Liver (tissue), 7 donors: ENCODE measurements at regions not wholly inside any gene's neighbourhood (a gene's known extent, or its start where the extent isn't known, plus 50 kb on each side); places are given as distances from the start of the nearest gene placed in this dataset.

ENCODE experiments used
- DNase-seq: peaks from one replicate; pipeline ENCODE4 v3.0.0-alpha.2; 2017; ENCODE audit warnings: low spot score
- H3K27ac ChIP-seq, 2 donors: one replicate each; pipeline ENCODE4 v1.7.0; 2013; ENCODE audit warnings: inconsistent platforms in 2 of 2, low read length in 2 of 2, control low read depth in 1 of 2, low read depth in 1 of 2, mild to moderate bottlenecking in 1 of 2
- H3K27me3 ChIP-seq, 4 donors: one replicate each; pipeline versions ENCODE4 v1.6.1 to v1.7.0; 2013; ENCODE audit warnings: low read length in 3 of 4, inconsistent platforms in 1 of 4, mild to moderate bottlenecking in 1 of 4, moderate library complexity in 1 of 4; ENCODE audit not compliant: control insufficient read depth in 4 of 4, insufficient read depth in 4 of 4
- H3K36me3 ChIP-seq, 4 donors: one replicate each; pipeline versions ENCODE4 v1.6.1 to v1.7.0; 2013; ENCODE audit warnings: low read length in 3 of 4, mild to moderate bottlenecking in 3 of 4, low read depth in 1 of 4, moderate library complexity in 1 of 4; ENCODE audit not compliant: control insufficient read depth in 4 of 4, insufficient read depth in 3 of 4
- H3K4me1 ChIP-seq, 4 donors: one replicate each; pipeline versions ENCODE4 v1.6.1 to v1.7.0; 2013; ENCODE audit warnings: low read length in 3 of 4, mild to moderate bottlenecking in 3 of 4, moderate library complexity in 1 of 4; ENCODE audit not compliant: control insufficient read depth in 4 of 4, insufficient read depth in 4 of 4
- H3K4me3 ChIP-seq, 3 donors: one replicate each; pipeline versions ENCODE4 v1.6.1 to v1.7.0; 2013; ENCODE audit warnings: low read length in 3 of 3, control low read depth in 1 of 3, low read depth in 1 of 3, mild to moderate bottlenecking in 1 of 3
- H3K9ac ChIP-seq, 2 donors: one replicate each; pipeline ENCODE4 v1.7.0; 2013; ENCODE audit warnings: low read length in 2 of 2, mild to moderate bottlenecking in 2 of 2, moderate library complexity in 2 of 2, control low read depth in 1 of 2, low read depth in 1 of 2
- H3K9me3 ChIP-seq, 4 donors: one replicate each; pipeline versions ENCODE4 v1.6.1 to v1.7.0; 2013; ENCODE audit warnings: low read length in 3 of 4; ENCODE audit not compliant: control insufficient read depth in 4 of 4
- ATF3 ChIP-seq: IDR thresholded peaks from 2 replicates; pipeline ENCODE4 v1.6.1; 2016; ENCODE audit warnings: antibody characterized with exemption
- CTCF ChIP-seq: fragments of 150-350 bp; IDR thresholded peaks from 2 replicates; pipeline ENCODE4 v1.5.1; 2017; ENCODE audit warnings: improper control_type of control experiment, low read depth, low read length; ENCODE audit not compliant: missing input control
- EGR1 ChIP-seq, 2 donors: IDR thresholded peaks; 2 replicates each; pipeline ENCODE4 v1.6.1; 2016 to 2018; ENCODE audit warnings: antibody characterized with exemption in 2 of 2, low read depth in 2 of 2
- FOXA1 ChIP-seq: IDR thresholded peaks from 2 replicates; pipeline ENCODE4 v1.6.1; 2016; ENCODE audit warnings: antibody characterized with exemption
- FOXA2 ChIP-seq: IDR thresholded peaks from 2 replicates; pipeline ENCODE4 v1.6.1; 2016; ENCODE audit warnings: antibody characterized with exemption
- GABPA ChIP-seq, 2 donors: IDR thresholded peaks in 1 of 2; conservative IDR thresholded peaks in 1 of 2; 2 replicates each; pipeline ENCODE4 v1.6.1; 2016; ENCODE audit warnings: antibody characterized with exemption in 2 of 2, mild to moderate bottlenecking in 1 of 2, moderate library complexity in 1 of 2
- HNF4A ChIP-seq, 2 donors: conservative IDR thresholded peaks; 2 replicates each; pipeline ENCODE4 v1.6.1; 2016; ENCODE audit warnings: antibody characterized with exemption in 2 of 2, mild to moderate bottlenecking in 2 of 2
- HNF4G ChIP-seq: IDR thresholded peaks from 2 replicates; pipeline ENCODE4 v1.6.1; 2016; ENCODE audit warnings: antibody characterized with exemption
- JUND ChIP-seq, 2 donors: IDR thresholded peaks; 2 replicates each; pipeline ENCODE4 v1.6.1; 2016; ENCODE audit warnings: antibody characterized with exemption in 2 of 2
- MAX ChIP-seq: IDR thresholded peaks from 2 replicates; pipeline ENCODE4 v1.6.1; 2016; ENCODE audit warnings: antibody characterized with exemption
- NR2F2 ChIP-seq: IDR thresholded peaks from 2 replicates; pipeline ENCODE4 v1.6.1; 2016; ENCODE audit warnings: antibody characterized with exemption
- RAD21 ChIP-seq, 2 donors: IDR thresholded peaks; 2 replicates each; pipeline ENCODE4 v1.6.1; 2016; ENCODE audit warnings: antibody characterized with exemption in 2 of 2, mild to moderate bottlenecking in 2 of 2
- REST ChIP-seq: IDR thresholded peaks from 2 replicates; pipeline ENCODE4 v1.6.1; 2016; ENCODE audit warnings: antibody characterized with exemption, mild to moderate bottlenecking
- RXRA ChIP-seq, 2 donors: IDR thresholded peaks; 2 replicates each; pipeline ENCODE4 v1.6.1; 2017 to 2018; ENCODE audit warnings: antibody characterized with exemption in 2 of 2, mild to moderate bottlenecking in 1 of 2
- SP1 ChIP-seq: IDR thresholded peaks from 2 replicates; pipeline ENCODE4 v1.6.1; 2018; ENCODE audit warnings: antibody characterized with exemption, mild to moderate bottlenecking
- TAF1 ChIP-seq: conservative IDR thresholded peaks from 2 replicates; pipeline ENCODE4 v1.6.1; 2016; ENCODE audit warnings: antibody characterized with exemption, mild to moderate bottlenecking
- YY1 ChIP-seq: IDR thresholded peaks from 2 replicates; pipeline ENCODE4 v1.6.1; 2016; ENCODE audit warnings: antibody characterized with exemption, mild to moderate bottlenecking
- ZBTB33 ChIP-seq: IDR thresholded peaks from 2 replicates; pipeline ENCODE4 v1.6.1; 2016; ENCODE audit warnings: antibody characterized with exemption
- donor health status: healthy.
- donor health status: healthy.
- donor health status: healthy.
- donor health status: healthy.

DNA sequence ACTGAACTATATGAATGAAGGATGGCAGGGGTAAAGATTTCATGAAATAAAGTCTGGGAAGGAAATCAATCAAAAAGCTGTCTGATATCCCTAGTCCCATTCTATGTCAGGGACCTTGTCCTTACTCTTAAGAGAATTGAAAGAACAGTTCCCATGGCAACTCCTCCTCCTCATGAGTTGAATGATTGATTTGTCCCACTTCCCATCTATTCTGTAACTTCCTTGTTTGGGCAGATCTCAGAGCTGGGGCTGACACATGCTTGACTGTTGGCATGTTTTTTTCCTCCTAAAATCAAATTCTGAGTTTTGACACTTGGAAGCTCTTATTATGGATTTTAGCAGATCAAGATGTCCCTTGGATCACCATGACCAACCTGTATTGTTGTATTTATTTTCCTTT is 1138.6 kb upstream of the CDH8 start:
- H3K27ac ChIP-seq: no peak overlapping the region
- no peaks in the 10 kb centered on the region for H3K4me1 ChIP-seq
- no peak for TF ChIP-seq ZBTB33
- TF ChIP-seq REST: no peak
- TF ChIP-seq EGR1 (IDR thresholded peaks at IDR 0.05; ENCODE audit: low read depth in 2 of 2): no peak
- TF ChIP-seq SP1: no peak
- no peak for TF ChIP-seq HNF4A (conservative IDR thresholded peaks at IDR 0.05)
- no peak for TF ChIP-seq NR2F2
- TF ChIP-seq TAF1: no peak
- no peak for TF ChIP-seq HNF4G
- no peak for TF ChIP-seq JUND (IDR thresholded peaks at IDR 0.05)
- no peak for TF ChIP-seq MAX
- no peak for TF ChIP-seq FOXA1
- no peak for TF ChIP-seq GABPA (IDR thresholded peaks at IDR 0.05 in 1 of 2, conservative IDR thresholded peaks at IDR 0.05 in 1 of 2)
- no peak for TF ChIP-seq YY1
- H3K9me3 ChIP-seq: peaks cover 0 to 2% (median 0%) of the 10 kb centered on the region in 4 donors
- no peak for DNase-seq
- no peak overlapping the region for H3K4me3 ChIP-seq
- no peaks in the 10 kb centered on the region for H3K27me3 ChIP-seq
- H3K9ac ChIP-seq: no peak overlapping the region
- H3K36me3 ChIP-seq: no peaks in the 10 kb centered on the region

- TF ChIP-seq EGR1 (IDR thresholded peaks at IDR 0.05; ENCODE audit: low read depth in 2 of 2) (no peak), FOXA2 (no peak), TAF1 (no peak), RXRA (IDR thresholded peaks at IDR 0.05) (no peak), RAD21 (IDR thresholded peaks at IDR 0.05) (no peak), NR2F2 (no peak), HNF4G (no peak), CTCF (no peak), FOXA1 (no peak), MAX (no peak), REST (no peak), ZBTB33 (no peak), ATF3 (no peak), SP1 (no peak), HNF4A (conservative IDR thresholded peaks at IDR 0.05) (no peak), JUND (IDR thresholded peaks at IDR 0.05) (no peak)
- H3K9ac ChIP-seq: no peak overlapping the region
These were observed 1135.3 kb upstream of the CDH8 start for GRCh38 chr16:63171545-63171944.

More at GRCh38 chr16:63171545-63171944, 1135.3 kb upstream of the CDH8 start:
- H3K36me3 ChIP-seq: no peaks in the 10 kb centered on the region
- peaks cover 0 to 2% (median 0%) of the 10 kb centered on the region in 4 donors for H3K9me3 ChIP-seq
- no peak overlapping the region for H3K27ac ChIP-seq
- no peaks in the 10 kb centered on the region for H3K27me3 ChIP-seq
- no peak for DNase-seq
- H3K4me1 ChIP-seq: no peaks in the 10 kb centered on the region
- H3K4me3 ChIP-seq: no peak overlapping the region
